NB4 (cell line): ENCODE measurements at regions not wholly inside any gene's neighbourhood (a gene's known extent, or its start where the extent isn't known, plus 50 kb on each side); places are given as distances from the start of the nearest gene placed in this dataset.

Source experiments
- CTCF ChIP-seq: IDR thresholded peaks from one replicate; pipeline ENCODE4 v1.5.1; 2012; ENCODE audit warnings: low read depth, low read length
- MAX ChIP-seq: IDR thresholded peaks from 2 replicates; pipeline ENCODE4 v1.6.1; 2011; ENCODE audit warnings: low read depth, low read length
- MYC ChIP-seq: IDR thresholded peaks from 2 replicates; pipeline ENCODE4 v1.6.1; 2011; ENCODE audit warnings: low read depth, low read length
- POLR2A ChIP-seq: IDR thresholded peaks from 2 replicates; pipeline ENCODE4 v1.6.1; 2011; ENCODE audit warnings: mild to moderate bottlenecking; ENCODE audit not compliant: insufficient read length; ENCODE audit errors: extremely low read depth

- TF ChIP-seq CTCF, result no peak
- no peak for TF ChIP-seq POLR2A
- TF ChIP-seq MAX, result no peak
- TF ChIP-seq MYC, result no peak
Measured at GRCh38 chr7:53415816-53416215, 380.4 kb downstream of the POM121L12 start.
